Liver (tissue), 8 donors: ENCODE measurements at regions not wholly inside any gene's neighbourhood (a gene's known extent, or its start where the extent isn't known, plus 50 kb on each side); places are given as distances from the start of the nearest gene placed in this dataset.

Experiments used
- DNase-seq: peaks from one replicate; pipeline ENCODE4 v3.0.0-alpha.2; 2017; ENCODE audit warnings: low spot score
- H3K27ac ChIP-seq, 2 donors: one replicate each; pipeline ENCODE4 v1.7.0; 2013; ENCODE audit warnings: inconsistent platforms in 2 of 2, low read length in 2 of 2, control low read depth in 1 of 2, low read depth in 1 of 2, mild to moderate bottlenecking in 1 of 2
- H3K27me3 ChIP-seq, 4 donors: one replicate each; pipeline versions ENCODE4 v1.6.1 to v1.7.0; 2013; ENCODE audit warnings: low read length in 3 of 4, inconsistent platforms in 1 of 4, mild to moderate bottlenecking in 1 of 4, moderate library complexity in 1 of 4; ENCODE audit not compliant: control insufficient read depth in 4 of 4, insufficient read depth in 4 of 4
- H3K36me3 ChIP-seq, 4 donors: one replicate each; pipeline versions ENCODE4 v1.6.1 to v1.7.0; 2013; ENCODE audit warnings: low read length in 3 of 4, mild to moderate bottlenecking in 3 of 4, low read depth in 1 of 4, moderate library complexity in 1 of 4; ENCODE audit not compliant: control insufficient read depth in 4 of 4, insufficient read depth in 3 of 4
- H3K4me1 ChIP-seq, 4 donors: one replicate each; pipeline versions ENCODE4 v1.6.1 to v1.7.0; 2013; ENCODE audit warnings: low read length in 3 of 4, mild to moderate bottlenecking in 3 of 4, moderate library complexity in 1 of 4; ENCODE audit not compliant: control insufficient read depth in 4 of 4, insufficient read depth in 4 of 4
- H3K4me3 ChIP-seq, 3 donors: one replicate each; pipeline versions ENCODE4 v1.6.1 to v1.7.0; 2013; ENCODE audit warnings: low read length in 3 of 3, control low read depth in 1 of 3, low read depth in 1 of 3, mild to moderate bottlenecking in 1 of 3
- H3K9ac ChIP-seq, 2 donors: one replicate each; pipeline ENCODE4 v1.7.0; 2013; ENCODE audit warnings: low read length in 2 of 2, mild to moderate bottlenecking in 2 of 2, moderate library complexity in 2 of 2, control low read depth in 1 of 2, low read depth in 1 of 2
- H3K9me3 ChIP-seq, 4 donors: one replicate each; pipeline versions ENCODE4 v1.6.1 to v1.7.0; 2013; ENCODE audit warnings: low read length in 3 of 4; ENCODE audit not compliant: control insufficient read depth in 4 of 4
- ATF3 ChIP-seq: IDR thresholded peaks from 2 replicates; pipeline ENCODE4 v1.6.1; 2016; ENCODE audit warnings: antibody characterized with exemption
- CTCF ChIP-seq: fragments of 150-350 bp; IDR thresholded peaks from 2 replicates; pipeline ENCODE4 v1.5.1; 2017; ENCODE audit warnings: improper control_type of control experiment, low read depth, low read length; ENCODE audit not compliant: missing input control
- FOXA1 ChIP-seq: IDR thresholded peaks from 2 replicates; pipeline ENCODE4 v1.6.1; 2016; ENCODE audit warnings: antibody characterized with exemption
- FOXA2 ChIP-seq: IDR thresholded peaks from 2 replicates; pipeline ENCODE4 v1.6.1; 2016; ENCODE audit warnings: antibody characterized with exemption
- GABPA ChIP-seq, 2 donors: IDR thresholded peaks in 1 of 2; conservative IDR thresholded peaks in 1 of 2; 2 replicates each; pipeline ENCODE4 v1.6.1; 2016; ENCODE audit warnings: antibody characterized with exemption in 2 of 2, mild to moderate bottlenecking in 1 of 2, moderate library complexity in 1 of 2
- HNF4A ChIP-seq, 2 donors: conservative IDR thresholded peaks; 2 replicates each; pipeline ENCODE4 v1.6.1; 2016; ENCODE audit warnings: antibody characterized with exemption in 2 of 2, mild to moderate bottlenecking in 2 of 2
- HNF4G ChIP-seq: IDR thresholded peaks from 2 replicates; pipeline ENCODE4 v1.6.1; 2016; ENCODE audit warnings: antibody characterized with exemption
- JUND ChIP-seq, 2 donors: IDR thresholded peaks; 2 replicates each; pipeline ENCODE4 v1.6.1; 2016; ENCODE audit warnings: antibody characterized with exemption in 2 of 2
- NR2F2 ChIP-seq: IDR thresholded peaks from 2 replicates; pipeline ENCODE4 v1.6.1; 2016; ENCODE audit warnings: antibody characterized with exemption
- RAD21 ChIP-seq, 2 donors: IDR thresholded peaks; 2 replicates each; pipeline ENCODE4 v1.6.1; 2016; ENCODE audit warnings: antibody characterized with exemption in 2 of 2, mild to moderate bottlenecking in 2 of 2
- REST ChIP-seq: IDR thresholded peaks from 2 replicates; pipeline ENCODE4 v1.6.1; 2016; ENCODE audit warnings: antibody characterized with exemption, mild to moderate bottlenecking
- RXRA ChIP-seq, 2 donors: IDR thresholded peaks; 2 replicates each; pipeline ENCODE4 v1.6.1; 2017 to 2018; ENCODE audit warnings: antibody characterized with exemption in 2 of 2, mild to moderate bottlenecking in 1 of 2
- YY1 ChIP-seq: IDR thresholded peaks from 2 replicates; pipeline ENCODE4 v1.6.1; 2016; ENCODE audit warnings: antibody characterized with exemption, mild to moderate bottlenecking
- ZBTB33 ChIP-seq: IDR thresholded peaks from 2 replicates; pipeline ENCODE4 v1.6.1; 2016; ENCODE audit warnings: antibody characterized with exemption
- WGBS: extraction: QIAGEN DNeasy Blood & Tissue Kit; methylation state at CpG from one replicate; pipeline ENCODE4 v1.1.7; 2013; 5-methylcytosine and 5-hydroxymethylcytosine counted together
- donor health status: healthy.
- donor health status: healthy.
- donor health status: healthy.
- donor health status: healthy.
- donor health status: healthy.

- WGBS, result 34% methylated on average over 2 of the region's 2 CpGs
- H3K4me3 ChIP-seq, result no peak overlapping the region
- no peak overlapping the region for H3K9ac ChIP-seq
- no peaks in the 10 kb centered on the region for H3K9me3 ChIP-seq
- H3K27ac ChIP-seq, result no peak overlapping the region
- no peaks in the 10 kb centered on the region for H3K4me1 ChIP-seq
- no peaks in the 10 kb centered on the region for H3K27me3 ChIP-seq
- no peak for TF ChIP-seq HNF4A (conservative IDR thresholded peaks at IDR 0.05)
- TF ChIP-seq REST, result no peak
- no peaks in the 10 kb centered on the region for H3K36me3 ChIP-seq
- no peak for DNase-seq
Observed at GRCh38 chr1:70916034-70916427, 131.6 kb downstream of the PTGER3 start.

- 79% methylated on average over 1 of the region's 1 CpG for WGBS
- Histone ChIP-seq H3K27ac (no peak overlapping the region), H3K4me3 (no peak overlapping the region), H3K36me3 (no peaks in the 10 kb centered on the region), H3K9me3 (peaks cover 0 to 3% (median 0%) of the 10 kb centered on the region in 4 donors), H3K9ac (no peak overlapping the region), H3K4me1 (no peaks in the 10 kb centered on the region), H3K27me3 (peaks cover 0 to 2% (median 0%) of the 10 kb centered on the region in 4 donors)
- TF ChIP-seq GABPA (IDR thresholded peaks at IDR 0.05 in 1 of 2, conservative IDR thresholded peaks at IDR 0.05 in 1 of 2), result no peak
- TF ChIP-seq RAD21 (IDR thresholded peaks at IDR 0.05), result no peak
- TF ChIP-seq CTCF, result no peak
- TF ChIP-seq JUND (IDR thresholded peaks at IDR 0.05), result no peak
- no peak for TF ChIP-seq NR2F2
- no peak for TF ChIP-seq FOXA2
- no peak for TF ChIP-seq ATF3
- TF ChIP-seq FOXA1, result no peak
- no peak for TF ChIP-seq YY1
- TF ChIP-seq ZBTB33, result no peak
- no peak for TF ChIP-seq HNF4G
- no peak for TF ChIP-seq RXRA (IDR thresholded peaks at IDR 0.05)
- DNase-seq, result no peak
Observed at GRCh38 chr1:70919706-70920323, 127.8 kb downstream of the PTGER3 start.
